NT2/D1 (cell line): ENCODE measurements at regions not wholly inside any gene's neighbourhood (a gene's known extent, or its start where the extent isn't known, plus 50 kb on each side); places are given as distances from the start of the nearest gene placed in this dataset.

Experiments used
- SUZ12 ChIP-seq: IDR thresholded peaks from 2 replicates; pipeline ENCODE4 v1.6.1; 2011; ENCODE audit not compliant: insufficient read length, insufficient read depth; ENCODE audit errors: extremely low read depth
- YY1 ChIP-seq: IDR thresholded peaks from 2 replicates; pipeline ENCODE4 v1.6.1; 2011; ENCODE audit not compliant: insufficient read length, insufficient read depth
- ZNF274 ChIP-seq: IDR thresholded peaks from 2 replicates; pipeline ENCODE4 v1.6.1; 2011; ENCODE audit warnings: mild to moderate bottlenecking, low read depth, low read length

- TF ChIP-seq ZNF274 = no peak
- no peak for TF ChIP-seq SUZ12
- no peak for TF ChIP-seq YY1
Observed at GRCh38 chr1:208737161-208737560, 493.0 kb upstream of the PLXNA2 start.
